ENCODE measurements at regions not wholly inside any gene's neighbourhood (a gene's known extent, or its start where the extent isn't known, plus 50 kb on each side); places are given as distances from the start of the nearest gene placed in this dataset.

GRCh38 chr6:133631421-133631820 lies 257.5 kb upstream of the TCF21 start:
- TF ChIP-seq POLR2A (IDR thresholded peaks at IDR 0.05) (no peak), EP300 (IDR thresholded peaks at IDR 0.05) (no peak)
- TF ChIP-seq, protein P1, sequence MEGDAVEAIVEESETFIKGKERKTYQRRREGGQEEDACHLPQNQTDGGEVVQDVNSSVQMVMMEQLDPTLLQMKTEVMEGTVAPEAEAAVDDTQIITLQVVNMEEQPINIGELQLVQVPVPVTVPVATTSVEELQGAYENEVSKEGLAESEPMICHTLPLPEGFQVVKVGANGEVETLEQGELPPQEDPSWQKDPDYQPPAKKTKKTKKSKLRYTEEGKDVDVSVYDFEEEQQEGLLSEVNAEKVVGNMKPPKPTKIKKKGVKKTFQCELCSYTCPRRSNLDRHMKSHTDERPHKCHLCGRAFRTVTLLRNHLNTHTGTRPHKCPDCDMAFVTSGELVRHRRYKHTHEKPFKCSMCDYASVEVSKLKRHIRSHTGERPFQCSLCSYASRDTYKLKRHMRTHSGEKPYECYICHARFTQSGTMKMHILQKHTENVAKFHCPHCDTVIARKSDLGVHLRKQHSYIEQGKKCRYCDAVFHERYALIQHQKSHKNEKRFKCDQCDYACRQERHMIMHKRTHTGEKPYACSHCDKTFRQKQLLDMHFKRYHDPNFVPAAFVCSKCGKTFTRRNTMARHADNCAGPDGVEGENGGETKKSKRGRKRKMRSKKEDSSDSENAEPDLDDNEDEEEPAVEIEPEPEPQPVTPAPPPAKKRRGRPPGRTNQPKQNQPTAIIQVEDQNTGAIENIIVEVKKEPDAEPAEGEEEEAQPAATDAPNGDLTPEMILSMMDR (IDR thresholded peaks at IDR 0.05), result no peak

All from tibial nerve (tissue), 4 donors.